ENCODE measurements at regions not wholly inside any gene's neighbourhood (a gene's known extent, or its start where the extent isn't known, plus 50 kb on each side); places are given as distances from the start of the nearest gene placed in this dataset.

DNA sequence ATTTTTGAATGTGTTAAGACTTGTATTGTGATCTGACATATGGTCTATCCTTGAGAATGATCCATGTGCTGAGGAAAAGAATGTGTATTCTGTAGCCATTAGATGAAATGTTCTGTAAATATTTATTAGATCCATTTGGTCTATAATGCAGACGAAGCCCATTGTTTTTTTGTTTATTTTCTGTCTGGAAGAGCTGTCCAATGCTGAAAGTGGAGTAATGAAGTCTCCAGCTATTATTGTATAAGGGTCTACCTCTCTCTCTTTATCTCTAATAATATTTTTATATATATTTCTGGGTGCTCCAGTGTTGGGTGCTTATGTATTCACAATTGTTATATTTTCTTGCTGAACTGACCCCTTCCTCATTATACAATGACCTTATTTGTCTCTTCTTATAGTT is 250.6 kb upstream of the GADL1 start:
- TF ChIP-seq, protein P1, sequence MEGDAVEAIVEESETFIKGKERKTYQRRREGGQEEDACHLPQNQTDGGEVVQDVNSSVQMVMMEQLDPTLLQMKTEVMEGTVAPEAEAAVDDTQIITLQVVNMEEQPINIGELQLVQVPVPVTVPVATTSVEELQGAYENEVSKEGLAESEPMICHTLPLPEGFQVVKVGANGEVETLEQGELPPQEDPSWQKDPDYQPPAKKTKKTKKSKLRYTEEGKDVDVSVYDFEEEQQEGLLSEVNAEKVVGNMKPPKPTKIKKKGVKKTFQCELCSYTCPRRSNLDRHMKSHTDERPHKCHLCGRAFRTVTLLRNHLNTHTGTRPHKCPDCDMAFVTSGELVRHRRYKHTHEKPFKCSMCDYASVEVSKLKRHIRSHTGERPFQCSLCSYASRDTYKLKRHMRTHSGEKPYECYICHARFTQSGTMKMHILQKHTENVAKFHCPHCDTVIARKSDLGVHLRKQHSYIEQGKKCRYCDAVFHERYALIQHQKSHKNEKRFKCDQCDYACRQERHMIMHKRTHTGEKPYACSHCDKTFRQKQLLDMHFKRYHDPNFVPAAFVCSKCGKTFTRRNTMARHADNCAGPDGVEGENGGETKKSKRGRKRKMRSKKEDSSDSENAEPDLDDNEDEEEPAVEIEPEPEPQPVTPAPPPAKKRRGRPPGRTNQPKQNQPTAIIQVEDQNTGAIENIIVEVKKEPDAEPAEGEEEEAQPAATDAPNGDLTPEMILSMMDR (IDR thresholded peaks at IDR 0.05; ENCODE audit: control insufficient read depth, insufficient read depth, low read depth, low read length, missing control alignments), result no peak
- no peak for DNase-seq (ENCODE audit: low read depth)
- no peak overlapping the region for H3K4me3 ChIP-seq (ENCODE audit: control insufficient read depth, low read depth, low read length)

DNA sequence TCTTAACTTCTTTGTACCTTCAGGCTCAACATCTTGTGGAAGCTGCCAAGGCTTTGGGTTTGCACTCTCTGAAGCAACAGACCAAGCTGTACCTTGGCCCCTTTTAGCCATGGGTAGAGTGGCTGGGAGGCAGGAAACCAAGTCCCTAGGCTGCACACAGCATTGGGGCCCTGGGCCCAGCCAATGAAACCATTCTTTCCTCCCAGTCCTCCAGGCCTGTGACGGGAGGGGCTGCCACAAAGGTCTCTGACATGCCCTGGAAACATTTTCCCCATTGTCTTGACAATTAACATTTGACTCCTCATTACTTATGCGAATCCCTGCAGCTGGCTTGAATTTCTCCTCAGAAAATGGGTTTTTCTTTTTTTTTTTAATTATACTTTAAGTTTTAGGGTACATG is 253.1 kb upstream of the GADL1 start:
- no peak overlapping the region for H3K4me3 ChIP-seq (ENCODE audit: control insufficient read depth, low read depth, low read length)

DNA sequence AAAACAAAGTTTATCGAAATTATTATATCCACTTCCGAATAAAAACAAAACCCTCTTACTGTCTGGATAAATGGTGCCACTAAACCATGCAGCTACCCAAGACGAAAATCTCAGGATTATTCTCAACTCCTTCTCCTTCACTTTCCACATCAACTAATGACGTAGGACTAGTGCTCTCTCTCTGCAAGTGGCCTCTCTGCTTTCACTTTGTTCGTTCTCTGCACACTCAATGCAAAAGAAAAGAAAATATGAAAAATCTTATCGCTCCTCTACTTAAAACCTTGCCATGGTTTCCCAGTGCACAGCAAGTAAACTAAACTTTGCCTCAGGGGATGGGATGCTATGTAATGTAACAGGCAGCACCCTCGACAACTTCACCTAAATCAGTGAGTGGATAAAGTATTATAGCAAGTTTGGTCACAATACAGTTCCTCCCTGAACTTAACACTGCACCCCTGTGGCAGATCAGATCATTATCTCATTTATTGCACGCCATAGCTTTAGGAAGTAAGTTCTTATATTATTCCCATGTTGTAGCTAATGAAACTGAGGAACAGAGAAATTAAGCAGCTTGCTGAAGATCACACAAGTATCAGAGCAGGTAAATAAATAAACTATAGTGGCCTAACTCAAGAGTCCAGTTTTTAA is 262.7 kb upstream of the GADL1 start:
- TF ChIP-seq, protein P1 (IDR thresholded peaks at IDR 0.05; ENCODE audit: control insufficient read depth, insufficient read depth, low read depth, low read length, missing control alignments), result no peak
- no peak overlapping the region for H3K4me3 ChIP-seq (ENCODE audit: control insufficient read depth, low read depth, low read length)
- DNase-seq (ENCODE audit: low read depth), result no peak

More for the DNA sequence above, 253.1 kb upstream of the GADL1 start:
- TF ChIP-seq, protein P1 (IDR thresholded peaks at IDR 0.05; ENCODE audit: control insufficient read depth, insufficient read depth, low read depth, low read length, missing control alignments), result no peak
- DNase-seq (ENCODE audit: low read depth), result no peak

DNA sequence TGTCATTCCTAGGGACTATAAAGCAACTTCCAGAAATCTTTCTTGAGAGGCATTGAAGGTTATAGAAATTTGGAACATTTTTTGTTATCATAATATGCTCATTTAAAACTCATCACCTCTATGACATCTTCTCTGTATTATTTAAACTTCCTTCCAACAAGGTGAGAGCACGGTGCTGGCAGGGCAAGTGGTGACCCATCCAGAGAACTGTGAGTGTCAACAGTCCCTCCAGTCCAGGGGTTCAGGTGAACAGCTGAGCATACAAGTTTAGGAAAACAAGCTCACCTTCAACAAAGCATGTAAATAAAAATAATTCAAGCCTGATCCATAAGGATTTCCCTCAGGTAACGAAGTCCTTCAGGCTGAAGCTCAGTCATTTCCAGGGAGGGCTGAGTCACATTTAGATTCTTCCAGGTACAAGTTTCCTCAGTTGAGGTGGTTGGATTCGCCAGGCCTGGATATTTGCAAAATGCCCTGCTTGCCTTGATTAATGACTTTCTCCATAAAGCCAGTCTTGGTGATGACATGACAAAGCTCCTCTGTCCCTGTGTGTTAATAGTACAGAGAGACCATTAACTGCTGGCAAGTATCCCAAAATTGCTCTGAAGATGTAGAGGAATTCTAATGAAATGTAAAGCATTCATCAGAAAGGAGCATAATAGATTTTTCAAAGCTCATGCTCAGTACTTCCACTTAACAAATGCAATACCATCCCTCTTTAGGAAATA is 263.6 kb upstream of the GADL1 start:
- no peak overlapping the region for H3K4me3 ChIP-seq (ENCODE audit: control insufficient read depth, low read depth, low read length)

DNA sequence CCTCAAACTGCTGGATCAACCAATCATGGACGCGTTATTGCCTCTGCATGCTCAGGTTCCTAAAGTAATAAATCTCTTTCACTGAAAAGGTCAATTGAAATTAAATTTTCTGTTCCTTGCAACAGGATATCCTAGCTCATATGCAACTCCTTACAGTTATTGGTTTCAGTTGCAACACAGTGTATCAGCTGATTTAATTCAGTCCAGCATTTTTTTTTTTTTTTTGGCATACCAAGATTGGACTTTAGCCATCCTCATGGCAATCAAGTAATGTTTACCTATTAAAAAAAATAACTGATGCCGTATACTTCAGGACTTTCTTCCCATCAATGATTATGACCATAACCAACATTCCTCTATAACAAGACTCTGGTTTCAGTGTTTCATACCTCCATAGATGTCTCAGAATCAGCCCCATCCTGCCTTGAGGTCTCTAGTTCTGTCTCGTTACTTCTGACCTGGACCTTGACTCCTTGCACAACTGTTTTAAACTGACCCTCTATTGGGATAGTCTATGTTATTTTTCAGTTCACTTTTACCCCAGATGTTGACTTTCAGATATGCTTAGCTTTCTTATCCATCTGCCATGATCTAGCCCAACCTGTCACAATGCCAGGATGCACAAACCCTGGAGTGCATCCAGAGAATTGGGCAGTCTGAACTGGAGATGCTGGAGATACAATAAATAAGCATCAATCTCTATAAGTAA is 265.0 kb upstream of the GADL1 start:
- TF ChIP-seq, protein P1 (IDR thresholded peaks at IDR 0.05; ENCODE audit: control insufficient read depth, insufficient read depth, low read depth, low read length, missing control alignments), result no peak
- no peak for DNase-seq (ENCODE audit: low read depth)

More for the DNA sequence above, 263.6 kb upstream of the GADL1 start:
- TF ChIP-seq, protein P1 (IDR thresholded peaks at IDR 0.05; ENCODE audit: control insufficient read depth, insufficient read depth, low read depth, low read length, missing control alignments), result no peak
- no peak for DNase-seq (ENCODE audit: low read depth)

DNA sequence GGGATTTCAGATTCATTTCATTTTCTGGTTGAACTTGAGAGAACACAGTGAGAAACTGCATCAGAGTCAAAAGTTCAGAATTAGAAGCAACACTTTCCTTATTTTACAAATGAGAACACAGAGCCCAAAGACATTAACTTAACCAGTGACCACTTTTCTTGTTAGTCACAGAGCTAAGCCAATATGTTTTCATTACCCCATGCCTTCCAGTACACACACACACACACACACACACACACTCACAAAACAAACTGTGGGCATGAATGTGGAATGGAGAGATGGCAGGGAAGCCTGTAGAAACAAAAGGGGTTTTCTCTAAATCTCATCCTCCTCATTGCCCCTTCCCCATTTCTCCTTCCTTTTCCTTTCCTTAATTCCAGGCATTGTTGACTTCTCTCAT is 267.4 kb upstream of the GADL1 start:
- TF ChIP-seq, protein P1 (IDR thresholded peaks at IDR 0.05; ENCODE audit: control insufficient read depth, insufficient read depth, low read depth, low read length, missing control alignments), result no peak
- DNase-seq (ENCODE audit: low read depth), result no peak
- H3K4me3 ChIP-seq (ENCODE audit: control insufficient read depth, low read depth, low read length), result no peak overlapping the region

More for the DNA sequence above, 265.0 kb upstream of the GADL1 start:
- H3K4me3 ChIP-seq (ENCODE audit: control insufficient read depth, low read depth, low read length), result no peak overlapping the region
